Hepatic stellate cell (primary cell): ENCODE measurements at regions not wholly inside any gene's neighbourhood (a gene's known extent, or its start where the extent isn't known, plus 50 kb on each side); places are given as distances from the start of the nearest gene placed in this dataset.

ENCODE experiments used
- DNase-seq: peaks from one replicate; pipeline ENCODE4 v3.0.0; 2011; ENCODE audit warnings: low spot score

GRCh38 chr6:109295109-109295773 lies 87.0 kb downstream of the CD164 start:
- DNase-seq = no peak

GRCh38 chr6:109292983-109293586 lies 89.2 kb downstream of the CD164 start:
- no peak for DNase-seq

GRCh38 chr6:109292420-109292819 lies 89.8 kb downstream of the CD164 start:
- DNase-seq = no peak

GRCh38 chr6:109291902-109292301 lies 90.4 kb downstream of the CD164 start:
- no peak for DNase-seq

GRCh38 chr6:109290143-109290931 lies 91.9 kb downstream of the CD164 start:
- DNase-seq = no peak

- no peak for DNase-seq
These were observed 96.9 kb downstream of the CD164 start for GRCh38 chr6:109285366-109285765.

- DNase-seq = no peak
These were observed 97.6 kb downstream of the CD164 start for GRCh38 chr6:109284675-109285074.

- DNase-seq = no peak
These were observed 99.5 kb downstream of the CD164 start for GRCh38 chr6:109282756-109283155.

GRCh38 chr6:109279628-109280027 lies 102.6 kb downstream of the CD164 start:
- DNase-seq = no peak

GRCh38 chr6:109271622-109272021 lies 110.6 kb downstream of the CD164 start:
- no peak for DNase-seq

- no peak for DNase-seq
These were observed 112.2 kb downstream of the CD164 start for GRCh38 chr6:109269953-109270517.

GRCh38 chr6:109269057-109269456 lies 113.2 kb downstream of the CD164 start:
- no peak for DNase-seq

GRCh38 chr6:109265530-109265929 lies 116.7 kb downstream of the CD164 start:
- no peak for DNase-seq

- no peak for DNase-seq
These were observed 118.2 kb downstream of the CD164 start for GRCh38 chr6:109263873-109264700.

- DNase-seq = no peak
These were observed 120.0 kb downstream of the CD164 start for GRCh38 chr6:109262261-109262660.

GRCh38 chr6:109261811-109262210 lies 120.5 kb downstream of the CD164 start:
- DNase-seq = no peak

- DNase-seq = no peak
These were observed 121.6 kb downstream of the CD164 start for GRCh38 chr6:109260701-109261100.

GRCh38 chr6:109260126-109260525 lies 122.1 kb downstream of the CD164 start:
- DNase-seq = no peak

GRCh38 chr6:109258129-109258528 lies 124.1 kb downstream of the CD164 start:
- DNase-seq = no peak

- no peak for DNase-seq
These were observed 124.8 kb downstream of the CD164 start for GRCh38 chr6:109257494-109257893.

- DNase-seq = no peak
These were observed 126.2 kb downstream of the CD164 start for GRCh38 chr6:109255946-109256640.
